Activated CD4-positive, alpha-beta memory T cell treated with anti-CD3 and anti-CD28 coated beads for 36 hours (primary cell): ENCODE measurements at regions not wholly inside any gene's neighbourhood (a gene's known extent, or its start where the extent isn't known, plus 50 kb on each side); places are given as distances from the start of the nearest gene placed in this dataset.
"Not testable (repeated sequence)": the region's sequence is repeated elsewhere in the genome, so short reads cannot be mapped to it uniquely, and the experiment has no call there.

Experiments used
- CTCF ChIA-PET: fragments of 350-600 bp; sonication (Branson Sonifier 250); formaldehyde crosslinking; loops from one replicate; lab custom pipeline; 2021; ENCODE audit warnings: antibody characterized with exemption, inconsistent platforms; lab: Charles Lee
- POLR2A ChIA-PET: fragments of 350-600 bp; sonication (Branson Sonifier 250); formaldehyde crosslinking; loops from one replicate; lab custom pipeline; 2021; ENCODE audit warnings: antibody characterized with exemption; lab: Charles Lee
- DNase-seq: peaks from one replicate; pipeline ENCODE4 v3.0.0-alpha.2; 2020
- H3K27ac Mint-ChIP-seq: one replicate; pipeline ENCODE4 v1.8.0; 2021; ENCODE audit warnings: mixed read lengths
- H3K27me3 Mint-ChIP-seq: one replicate; pipeline ENCODE4 v1.8.0; 2021; ENCODE audit warnings: mixed read lengths
- H3K36me3 Mint-ChIP-seq: one replicate; pipeline ENCODE4 v1.8.0; 2021; ENCODE audit warnings: mixed read lengths
- H3K4me1 Mint-ChIP-seq: one replicate; pipeline ENCODE4 v1.8.0; 2021; ENCODE audit warnings: low read depth, mixed read lengths
- H3K4me3 Mint-ChIP-seq: one replicate; pipeline ENCODE4 v1.8.0; 2021; ENCODE audit warnings: mild to moderate bottlenecking, mixed read lengths
- H3K9me3 Mint-ChIP-seq: one replicate; pipeline ENCODE4 v1.8.0; 2021; ENCODE audit warnings: mixed read lengths
- intact Hi-C: fragments of 100-400 bp; cut with micrococcal nuclease; formaldehyde crosslinking; loops from one replicate; pipeline ENCODE4 v1.15.1; 2023

- H3K36me3 Mint-ChIP-seq = no peaks in the 10 kb centered on the region
- H3K9me3 Mint-ChIP-seq = peaks cover 3% of the 10 kb centered on the region
- intact Hi-C loops = no loop called here
- ChIA-PET CTCF (no interaction called here), POLR2A (no interaction called here)
- no peaks in the 10 kb centered on the region for H3K27me3 Mint-ChIP-seq
- H3K4me3 Mint-ChIP-seq = no peak overlapping the region
- H3K27ac Mint-ChIP-seq = no peak overlapping the region
- H3K4me1 Mint-ChIP-seq = no peaks in the 10 kb centered on the region
- DNase-seq = no peak
These were observed 425.3 kb upstream of the BTBD3 start for GRCh38 chr20:11492386-11492785.

- Mint-ChIP-seq H3K36me3 (no peaks in the 10 kb centered on the region), H3K4me1 (no peaks in the 10 kb centered on the region), H3K27ac (no peak overlapping the region), H3K9me3 (peaks cover 3% of the 10 kb centered on the region), H3K27me3 (no peaks in the 10 kb centered on the region), H3K4me3 (no peak overlapping the region)
- no peak for DNase-seq
- ChIA-PET POLR2A (no interaction called here), CTCF (no interaction called here)
- intact Hi-C loops = no loop called here
These were observed 424.8 kb upstream of the BTBD3 start for GRCh38 chr20:11492846-11493245.

- no peaks in the 10 kb centered on the region for H3K27me3 Mint-ChIP-seq
- H3K27ac Mint-ChIP-seq = no peak overlapping the region
- intact Hi-C loops = no loop called here
- ChIA-PET POLR2A (no interaction called here), CTCF (no interaction called here)
- H3K9me3 Mint-ChIP-seq = peaks cover 3% of the 10 kb centered on the region
- DNase-seq = no peak
- no peaks in the 10 kb centered on the region for H3K4me1 Mint-ChIP-seq
- no peaks in the 10 kb centered on the region for H3K36me3 Mint-ChIP-seq
- H3K4me3 Mint-ChIP-seq = no peak overlapping the region
These were observed 421.3 kb upstream of the BTBD3 start for GRCh38 chr20:11496380-11496779.

GRCh38 chr20:11497545-11497944, 420.1 kb upstream of the BTBD3 start:
- POLR2A ChIA-PET = no interaction called here
- peaks cover 3% of the 10 kb centered on the region for H3K9me3 Mint-ChIP-seq
- H3K36me3 Mint-ChIP-seq = no peaks in the 10 kb centered on the region
- H3K4me1 Mint-ChIP-seq = no peaks in the 10 kb centered on the region
- CTCF ChIA-PET = no interaction called here
- H3K27me3 Mint-ChIP-seq = no peaks in the 10 kb centered on the region
- intact Hi-C loops = no loop called here
- H3K27ac Mint-ChIP-seq = no peak overlapping the region
- H3K4me3 Mint-ChIP-seq = no peak overlapping the region
- no peak for DNase-seq

GRCh38 chr20:11499101-11499634, 418.5 kb upstream of the BTBD3 start:
- ChIA-PET POLR2A (no interaction called here), CTCF (no interaction called here)
- H3K9me3 Mint-ChIP-seq = peaks cover 7% of the 10 kb centered on the region
- intact Hi-C loops = no loop called here
- no peak for DNase-seq
- H3K27me3 Mint-ChIP-seq = no peaks in the 10 kb centered on the region
- H3K27ac Mint-ChIP-seq = no peak overlapping the region
- H3K36me3 Mint-ChIP-seq = no peaks in the 10 kb centered on the region
- no peaks in the 10 kb centered on the region for H3K4me1 Mint-ChIP-seq
- H3K4me3 Mint-ChIP-seq = no peak overlapping the region

GRCh38 chr20:11502061-11502460, 415.6 kb upstream of the BTBD3 start:
- Mint-ChIP-seq H3K27me3 (no peaks in the 10 kb centered on the region), H3K27ac (no peak overlapping the region), H3K9me3 (peaks cover 12% of the 10 kb centered on the region), H3K4me3 (no peak overlapping the region), H3K36me3 (no peaks in the 10 kb centered on the region), H3K4me1 (no peaks in the 10 kb centered on the region)
- POLR2A ChIA-PET = no interaction called here
- CTCF ChIA-PET = no interaction called here
- intact Hi-C loops = no loop called here
- no peak for DNase-seq

GRCh38 chr20:11502671-11503070, 415.0 kb upstream of the BTBD3 start:
- no peak for DNase-seq
- Mint-ChIP-seq H3K27me3 (no peaks in the 10 kb centered on the region), H3K4me3 (no peak overlapping the region), H3K9me3 (peaks cover 12% of the 10 kb centered on the region), H3K36me3 (no peaks in the 10 kb centered on the region), H3K27ac (no peak overlapping the region), H3K4me1 (no peaks in the 10 kb centered on the region)
- CTCF ChIA-PET = no interaction called here
- POLR2A ChIA-PET = no interaction called here
- intact Hi-C loops = no loop called here

- DNase-seq = no peak
- H3K36me3 Mint-ChIP-seq = no peaks in the 10 kb centered on the region
- no peaks in the 10 kb centered on the region for H3K4me1 Mint-ChIP-seq
- no peak overlapping the region for H3K4me3 Mint-ChIP-seq
- H3K27me3 Mint-ChIP-seq = no peaks in the 10 kb centered on the region
- H3K9me3 Mint-ChIP-seq = peaks cover 11% of the 10 kb centered on the region
- POLR2A ChIA-PET = no interaction called here
- intact Hi-C loops = no loop called here
- CTCF ChIA-PET = no interaction called here
- H3K27ac Mint-ChIP-seq = no peak overlapping the region
These were observed 407.9 kb upstream of the BTBD3 start for GRCh38 chr20:11509776-11510175.

GRCh38 chr20:11511821-11512220, 405.9 kb upstream of the BTBD3 start:
- no peak overlapping the region for H3K27ac Mint-ChIP-seq
- no peaks in the 10 kb centered on the region for H3K4me1 Mint-ChIP-seq
- H3K27me3 Mint-ChIP-seq = no peaks in the 10 kb centered on the region
- no peaks in the 10 kb centered on the region for H3K36me3 Mint-ChIP-seq
- peaks cover 10% of the 10 kb centered on the region for H3K9me3 Mint-ChIP-seq
- CTCF ChIA-PET = no interaction called here
- no peak for DNase-seq
- POLR2A ChIA-PET = no interaction called here
- H3K4me3 Mint-ChIP-seq = no peak overlapping the region
- intact Hi-C loops = no loop called here

- H3K4me3 Mint-ChIP-seq, H3K27me3 Mint-ChIP-seq, H3K36me3 Mint-ChIP-seq, intact Hi-C loops, H3K27ac Mint-ChIP-seq, H3K4me1 Mint-ChIP-seq, DNase-seq, CTCF ChIA-PET, POLR2A ChIA-PET: not testable (repeated sequence)
- peaks cover 13% of the 10 kb centered on the region for H3K9me3 Mint-ChIP-seq
These were observed 404.4 kb upstream of the BTBD3 start for GRCh38 chr20:11513241-11513745.

GRCh38 chr20:11516448-11516847, 401.2 kb upstream of the BTBD3 start:
- no peak overlapping the region for H3K4me3 Mint-ChIP-seq

GRCh38 chr20:11520596-11520995, 397.1 kb upstream of the BTBD3 start:
- CTCF ChIA-PET = no interaction called here
- H3K27me3 Mint-ChIP-seq = no peaks in the 10 kb centered on the region
- POLR2A ChIA-PET = no interaction called here
- no peaks in the 10 kb centered on the region for H3K4me1 Mint-ChIP-seq
- DNase-seq = no peak
- intact Hi-C loops = no loop called here
- no peaks in the 10 kb centered on the region for H3K36me3 Mint-ChIP-seq
- no peak overlapping the region for H3K27ac Mint-ChIP-seq
- H3K9me3 Mint-ChIP-seq = peaks cover 25% of the 10 kb centered on the region
- H3K4me3 Mint-ChIP-seq = no peak overlapping the region

More at GRCh38 chr20:11516448-11516847, 401.2 kb upstream of the BTBD3 start:
- no peak for DNase-seq
- Mint-ChIP-seq H3K4me1 (no peaks in the 10 kb centered on the region), H3K36me3 (no peaks in the 10 kb centered on the region), H3K27me3 (no peaks in the 10 kb centered on the region), H3K9me3 (peaks cover 10% of the 10 kb centered on the region), H3K27ac (no peak overlapping the region)
- ChIA-PET POLR2A (no interaction called here), CTCF (no interaction called here)
- intact Hi-C loops = no loop called here

- POLR2A ChIA-PET = no interaction called here
These were observed 396.0 kb upstream of the BTBD3 start for GRCh38 chr20:11521476-11522365.

More at GRCh38 chr20:11521476-11522365, 396.0 kb upstream of the BTBD3 start:
- DNase-seq = no peak
- Mint-ChIP-seq H3K27ac (no peak overlapping the region), H3K9me3 (peaks cover 22% of the 10 kb centered on the region), H3K27me3 (no peaks in the 10 kb centered on the region), H3K36me3 (no peaks in the 10 kb centered on the region), H3K4me1 (no peaks in the 10 kb centered on the region), H3K4me3 (no peak overlapping the region)
- CTCF ChIA-PET = no interaction called here
- intact Hi-C loops = no loop called here
